ENCODE measurements at regions not wholly inside any gene's neighbourhood (a gene's known extent, or its start where the extent isn't known, plus 50 kb on each side); places are given as distances from the start of the nearest gene placed in this dataset.

DNA sequence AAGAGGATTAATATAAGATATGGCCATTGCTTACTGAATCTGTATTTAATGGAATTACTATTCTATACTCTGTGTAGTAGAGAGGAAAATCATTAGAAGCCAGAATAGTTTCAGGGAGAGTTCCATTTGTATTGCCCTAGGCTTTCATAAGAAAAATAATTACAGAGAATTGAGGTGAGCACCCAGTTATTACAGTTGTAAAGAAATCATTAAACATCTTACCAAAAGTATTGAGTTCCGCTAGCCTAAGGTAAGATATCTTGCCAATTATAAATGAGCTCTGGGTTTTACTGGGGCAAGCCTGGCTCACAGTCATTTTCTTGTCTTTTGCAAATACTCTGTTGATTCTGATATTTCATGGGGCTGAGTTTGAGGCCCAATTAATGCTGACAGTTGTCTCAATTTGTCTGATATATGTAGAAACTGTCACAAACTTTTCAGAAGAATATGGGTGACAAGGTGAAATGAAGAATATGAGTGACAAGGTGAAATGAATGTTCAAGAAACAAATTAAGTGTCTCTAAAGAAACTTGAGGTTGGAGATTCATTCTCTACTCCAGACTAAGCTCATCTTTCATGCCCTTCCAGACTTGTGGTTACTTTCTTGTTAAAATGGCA lies 127.8 kb downstream of the PTGER3 start:
- ChIA-PET POLR2A (no interaction called here), CTCF (no interaction called here)
- Mint-ChIP-seq H3K27me3 (ENCODE audit: low read depth) (no peaks in the 10 kb centered on the region; the same call in 1 of the 2 replicates), H3K9me3 (peaks cover 64% of the 10 kb centered on the region), H3K36me3 (peaks cover 42% of the 10 kb centered on the region), H3K27ac (no peak overlapping the region), H3K4me1 (no peaks in the 10 kb centered on the region), H3K4me3 (no peak overlapping the region)
- no peak for ATAC-seq
- no peak for DNase-seq (ENCODE audit: low spot score)
- TF ChIP-seq EMX1 (CRISPR knock-in tag; IDR thresholded peaks at IDR 0.05): no peak
- no peak for TF ChIP-seq PRRX2 (CRISPR knock-in tag; IDR thresholded peaks at IDR 0.05)
- TF ChIP-seq, protein P1, sequence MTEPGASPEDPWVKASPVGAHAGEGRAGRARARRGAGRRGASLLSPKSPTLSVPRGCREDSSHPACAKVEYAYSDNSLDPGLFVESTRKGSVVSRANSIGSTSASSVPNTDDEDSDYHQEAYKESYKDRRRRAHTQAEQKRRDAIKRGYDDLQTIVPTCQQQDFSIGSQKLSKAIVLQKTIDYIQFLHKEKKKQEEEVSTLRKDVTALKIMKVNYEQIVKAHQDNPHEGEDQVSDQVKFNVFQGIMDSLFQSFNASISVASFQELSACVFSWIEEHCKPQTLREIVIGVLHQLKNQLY (CRISPR knock-in tag; IDR thresholded peaks at IDR 0.05): no peak
- TF ChIP-seq, protein P2, sequence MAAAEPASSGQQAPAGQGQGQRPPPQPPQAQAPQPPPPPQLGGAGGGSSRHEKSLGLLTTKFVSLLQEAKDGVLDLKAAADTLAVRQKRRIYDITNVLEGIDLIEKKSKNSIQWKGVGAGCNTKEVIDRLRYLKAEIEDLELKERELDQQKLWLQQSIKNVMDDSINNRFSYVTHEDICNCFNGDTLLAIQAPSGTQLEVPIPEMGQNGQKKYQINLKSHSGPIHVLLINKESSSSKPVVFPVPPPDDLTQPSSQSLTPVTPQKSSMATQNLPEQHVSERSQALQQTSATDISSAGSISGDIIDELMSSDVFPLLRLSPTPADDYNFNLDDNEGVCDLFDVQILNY (CRISPR knock-in tag; IDR thresholded peaks at IDR 0.05): no peak
- TF ChIP-seq SMAD4 (CRISPR knock-in tag; IDR thresholded peaks at IDR 0.05): no peak
- TF ChIP-seq, protein P3, sequence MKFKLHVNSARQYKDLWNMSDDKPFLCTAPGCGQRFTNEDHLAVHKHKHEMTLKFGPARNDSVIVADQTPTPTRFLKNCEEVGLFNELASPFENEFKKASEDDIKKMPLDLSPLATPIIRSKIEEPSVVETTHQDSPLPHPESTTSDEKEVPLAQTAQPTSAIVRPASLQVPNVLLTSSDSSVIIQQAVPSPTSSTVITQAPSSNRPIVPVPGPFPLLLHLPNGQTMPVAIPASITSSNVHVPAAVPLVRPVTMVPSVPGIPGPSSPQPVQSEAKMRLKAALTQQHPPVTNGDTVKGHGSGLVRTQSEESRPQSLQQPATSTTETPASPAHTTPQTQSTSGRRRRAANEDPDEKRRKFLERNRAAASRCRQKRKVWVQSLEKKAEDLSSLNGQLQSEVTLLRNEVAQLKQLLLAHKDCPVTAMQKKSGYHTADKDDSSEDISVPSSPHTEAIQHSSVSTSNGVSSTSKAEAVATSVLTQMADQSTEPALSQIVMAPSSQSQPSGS (CRISPR knock-in tag; IDR thresholded peaks at IDR 0.05; ENCODE audit: borderline replicate concordance, low read depth): no peak
- no peak for TF ChIP-seq ZNF416 (CRISPR knock-in tag; IDR thresholded peaks at IDR 0.05)
- no peak for TF ChIP-seq SOX15 (CRISPR knock-in tag; IDR thresholded peaks at IDR 0.05)
- TF ChIP-seq ZNF138 (CRISPR knock-in tag; conservative IDR thresholded peaks at IDR 0.05): no peak
- TF ChIP-seq IRF2 (CRISPR knock-in tag; IDR thresholded peaks at IDR 0.05; ENCODE audit: borderline replicate concordance, low read depth): no peak
- no peak for TF ChIP-seq KAT7 (CRISPR knock-in tag; IDR thresholded peaks at IDR 0.05; ENCODE audit: borderline replicate concordance)
- no peak for TF ChIP-seq HMGA2 (CRISPR knock-in tag; IDR thresholded peaks at IDR 0.05)
- no peak for TF ChIP-seq GRHL2 (CRISPR knock-in tag; IDR thresholded peaks at IDR 0.05; ENCODE audit: insufficient replicate concordance, severe bottlenecking)
- TF ChIP-seq, protein P4, sequence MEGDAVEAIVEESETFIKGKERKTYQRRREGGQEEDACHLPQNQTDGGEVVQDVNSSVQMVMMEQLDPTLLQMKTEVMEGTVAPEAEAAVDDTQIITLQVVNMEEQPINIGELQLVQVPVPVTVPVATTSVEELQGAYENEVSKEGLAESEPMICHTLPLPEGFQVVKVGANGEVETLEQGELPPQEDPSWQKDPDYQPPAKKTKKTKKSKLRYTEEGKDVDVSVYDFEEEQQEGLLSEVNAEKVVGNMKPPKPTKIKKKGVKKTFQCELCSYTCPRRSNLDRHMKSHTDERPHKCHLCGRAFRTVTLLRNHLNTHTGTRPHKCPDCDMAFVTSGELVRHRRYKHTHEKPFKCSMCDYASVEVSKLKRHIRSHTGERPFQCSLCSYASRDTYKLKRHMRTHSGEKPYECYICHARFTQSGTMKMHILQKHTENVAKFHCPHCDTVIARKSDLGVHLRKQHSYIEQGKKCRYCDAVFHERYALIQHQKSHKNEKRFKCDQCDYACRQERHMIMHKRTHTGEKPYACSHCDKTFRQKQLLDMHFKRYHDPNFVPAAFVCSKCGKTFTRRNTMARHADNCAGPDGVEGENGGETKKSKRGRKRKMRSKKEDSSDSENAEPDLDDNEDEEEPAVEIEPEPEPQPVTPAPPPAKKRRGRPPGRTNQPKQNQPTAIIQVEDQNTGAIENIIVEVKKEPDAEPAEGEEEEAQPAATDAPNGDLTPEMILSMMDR (IDR thresholded peaks at IDR 0.05): no peak
- TF ChIP-seq, protein P5, sequence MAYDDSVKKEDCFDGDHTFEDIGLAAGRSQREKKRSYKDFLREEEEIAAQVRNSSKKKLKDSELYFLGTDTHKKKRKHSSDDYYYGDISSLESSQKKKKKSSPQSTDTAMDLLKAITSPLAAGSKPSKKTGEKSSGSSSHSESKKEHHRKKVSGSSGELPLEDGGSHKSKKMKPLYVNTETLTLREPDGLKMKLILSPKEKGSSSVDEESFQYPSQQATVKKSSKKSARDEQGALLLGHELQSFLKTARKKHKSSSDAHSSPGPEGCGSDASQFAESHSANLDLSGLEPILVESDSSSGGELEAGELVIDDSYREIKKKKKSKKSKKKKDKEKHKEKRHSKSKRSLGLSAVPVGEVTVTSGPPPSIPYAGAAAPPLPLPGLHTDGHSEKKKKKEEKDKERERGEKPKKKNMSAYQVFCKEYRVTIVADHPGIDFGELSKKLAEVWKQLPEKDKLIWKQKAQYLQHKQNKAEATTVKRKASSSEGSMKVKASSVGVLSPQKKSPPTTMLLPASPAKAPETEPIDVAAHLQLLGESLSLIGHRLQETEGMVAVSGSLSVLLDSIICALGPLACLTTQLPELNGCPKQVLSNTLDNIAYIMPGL (CRISPR knock-in tag; IDR thresholded peaks at IDR 0.05): no peak
- TF ChIP-seq RORB (CRISPR knock-in tag; IDR thresholded peaks at IDR 0.05): no peak
- TF ChIP-seq NR3C1 (CRISPR knock-in tag; conservative IDR thresholded peaks at IDR 0.05; ENCODE audit: low read depth): no peak
- TF ChIP-seq, protein P6, sequence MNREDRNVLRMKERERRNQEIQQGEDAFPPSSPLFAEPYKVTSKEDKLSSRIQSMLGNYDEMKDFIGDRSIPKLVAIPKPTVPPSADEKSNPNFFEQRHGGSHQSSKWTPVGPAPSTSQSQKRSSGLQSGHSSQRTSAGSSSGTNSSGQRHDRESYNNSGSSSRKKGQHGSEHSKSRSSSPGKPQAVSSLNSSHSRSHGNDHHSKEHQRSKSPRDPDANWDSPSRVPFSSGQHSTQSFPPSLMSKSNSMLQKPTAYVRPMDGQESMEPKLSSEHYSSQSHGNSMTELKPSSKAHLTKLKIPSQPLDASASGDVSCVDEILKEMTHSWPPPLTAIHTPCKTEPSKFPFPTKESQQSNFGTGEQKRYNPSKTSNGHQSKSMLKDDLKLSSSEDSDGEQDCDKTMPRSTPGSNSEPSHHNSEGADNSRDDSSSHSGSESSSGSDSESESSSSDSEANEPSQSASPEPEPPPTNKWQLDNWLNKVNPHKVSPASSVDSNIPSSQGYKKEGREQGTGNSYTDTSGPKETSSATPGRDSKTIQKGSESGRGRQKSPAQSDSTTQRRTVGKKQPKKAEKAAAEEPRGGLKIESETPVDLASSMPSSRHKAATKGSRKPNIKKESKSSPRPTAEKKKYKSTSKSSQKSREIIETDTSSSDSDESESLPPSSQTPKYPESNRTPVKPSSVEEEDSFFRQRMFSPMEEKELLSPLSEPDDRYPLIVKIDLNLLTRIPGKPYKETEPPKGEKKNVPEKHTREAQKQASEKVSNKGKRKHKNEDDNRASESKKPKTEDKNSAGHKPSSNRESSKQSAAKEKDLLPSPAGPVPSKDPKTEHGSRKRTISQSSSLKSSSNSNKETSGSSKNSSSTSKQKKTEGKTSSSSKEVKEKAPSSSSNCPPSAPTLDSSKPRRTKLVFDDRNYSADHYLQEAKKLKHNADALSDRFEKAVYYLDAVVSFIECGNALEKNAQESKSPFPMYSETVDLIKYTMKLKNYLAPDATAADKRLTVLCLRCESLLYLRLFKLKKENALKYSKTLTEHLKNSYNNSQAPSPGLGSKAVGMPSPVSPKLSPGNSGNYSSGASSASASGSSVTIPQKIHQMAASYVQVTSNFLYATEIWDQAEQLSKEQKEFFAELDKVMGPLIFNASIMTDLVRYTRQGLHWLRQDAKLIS (CRISPR knock-in tag; IDR thresholded peaks at IDR 0.05; ENCODE audit: borderline replicate concordance): no peak
- TF ChIP-seq, protein P7, sequence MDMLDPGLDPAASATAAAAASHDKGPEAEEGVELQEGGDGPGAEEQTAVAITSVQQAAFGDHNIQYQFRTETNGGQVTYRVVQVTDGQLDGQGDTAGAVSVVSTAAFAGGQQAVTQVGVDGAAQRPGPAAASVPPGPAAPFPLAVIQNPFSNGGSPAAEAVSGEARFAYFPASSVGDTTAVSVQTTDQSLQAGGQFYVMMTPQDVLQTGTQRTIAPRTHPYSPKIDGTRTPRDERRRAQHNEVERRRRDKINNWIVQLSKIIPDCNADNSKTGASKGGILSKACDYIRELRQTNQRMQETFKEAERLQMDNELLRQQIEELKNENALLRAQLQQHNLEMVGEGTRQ (CRISPR knock-in tag; IDR thresholded peaks at IDR 0.05): no peak
- no peak for TF ChIP-seq JAZF1 (CRISPR knock-in tag; IDR thresholded peaks at IDR 0.05)

All from WTC11 (cell line).